ENCODE measurements at regions not wholly inside any gene's neighbourhood (a gene's known extent, or its start where the extent isn't known, plus 50 kb on each side); places are given as distances from the start of the nearest gene placed in this dataset.

- no peak for TF ChIP-seq CHD7 (IDR thresholded peaks at IDR 0.05; ENCODE audit: low read depth, low read length)
- TF ChIP-seq KAT7 (CRISPR knock-in tag; IDR thresholded peaks at IDR 0.05; ENCODE audit: borderline replicate concordance): no peak
- no peak for TF ChIP-seq PKNOX1 (IDR thresholded peaks at IDR 0.05)
- no peak for TF ChIP-seq HDGF (IDR thresholded peaks at IDR 0.05)
- no peak for TF ChIP-seq CHD2 (IDR thresholded peaks at IDR 0.05; ENCODE audit: low read depth, low read length)
- no peak for TF ChIP-seq ERF (CRISPR knock-in tag; IDR thresholded peaks at IDR 0.05)
- no peak for TF ChIP-seq ZKSCAN8 (CRISPR knock-in tag; IDR thresholded peaks at IDR 0.05)
- peak; percentile 67; the same call in 1 of the 2 replicates for TF ChIP-seq TEAD2 (tag; IDR thresholded peaks at IDR 0.05)
- TF ChIP-seq ZNF408 (CRISPR knock-in tag; IDR thresholded peaks at IDR 0.05; ENCODE audit: low read depth): no peak
- TF ChIP-seq ILK (tag; IDR thresholded peaks at IDR 0.05; ENCODE audit: borderline replicate concordance, low read depth): no peak
- peak; percentile 17; the same call in 1 of the 2 replicates for TF ChIP-seq ZNF668 (CRISPR knock-in tag; IDR thresholded peaks at IDR 0.05)
- 0 out of 2 replicates have a peak, but pooled peaks have one; percentile 7 for TF ChIP-seq TAF7 (tag; IDR thresholded peaks at IDR 0.05)
- TF ChIP-seq RHOXF2B (CRISPR knock-in tag; conservative IDR thresholded peaks at IDR 0.05): no peak
- TF ChIP-seq BCOR (IDR thresholded peaks at IDR 0.05): no peak
- TF ChIP-seq ZNF143 (CRISPR knock-in tag; IDR thresholded peaks at IDR 0.05): no peak
- no peak for TF ChIP-seq POLR2H (tag; IDR thresholded peaks at IDR 0.05; ENCODE audit: low read depth)
Observed at GRCh38 chr1:227395426-227396028, 77.2 kb upstream of the CDC42BPA start (continued).
